ENCODE measurements at regions not wholly inside any gene's neighbourhood (a gene's known extent, or its start where the extent isn't known, plus 50 kb on each side); places are given as distances from the start of the nearest gene placed in this dataset.

GRCh38 chr1:217026531-217026930 is 303.3 kb upstream of the ESRRG start:
- peak in 4 of 5 donors; percentile 60 to 92 (median 76) for DNase-seq
- TF ChIP-seq CTCF (IDR thresholded peaks at IDR 0.05; ENCODE audit: borderline replicate concordance, extremely low read depth, insufficient read depth): no peak
- no peaks in the 10 kb centered on the region for H3K36me3 ChIP-seq (ENCODE audit: control insufficient read depth in 2 of 3, insufficient read depth in 3 of 3, low read length in 3 of 3)
- no peak overlapping the region for H3K9ac ChIP-seq (ENCODE audit: low read length in 3 of 3)
- H3K4me1 ChIP-seq (ENCODE audit: control insufficient read depth in 2 of 3, insufficient read depth in 2 of 3, low read depth in 1 of 3, low read length in 3 of 3): peaks cover 9 to 45% (median 20%) of the 10 kb centered on the region in 3 donors
- no peak overlapping the region for H3K4me3 ChIP-seq (ENCODE audit: low read length in 3 of 3)
- peak overlapping the region; percentile 61 to 67 for H3K27ac ChIP-seq (ENCODE audit: low read depth in 2 of 2, low read length in 2 of 2)
- no peaks in the 10 kb centered on the region for H3K9me3 ChIP-seq (ENCODE audit: control insufficient read depth in 2 of 3, insufficient read depth in 1 of 3, low read length in 3 of 3)
- peak; percentile 58 for FAIRE-seq
- H3K27me3 ChIP-seq (ENCODE audit: control insufficient read depth, insufficient read depth, low read length): no peaks in the 10 kb centered on the region
- intact Hi-C loops (cut with DNase I): no loop called here

GRCh38 chr1:217025381-217025780 is 302.2 kb upstream of the ESRRG start:
- FAIRE-seq (no peak), DNase-seq (no peak)
- Histone ChIP-seq H3K36me3 (ENCODE audit: control insufficient read depth in 2 of 3, insufficient read depth in 3 of 3, low read length in 3 of 3) (peaks cover 0 to 3% (median 0%) of the 10 kb centered on the region in 3 donors), H3K27ac (ENCODE audit: low read depth in 2 of 2, low read length in 2 of 2) (peak overlapping the region; percentile 61 to 67), H3K9ac (ENCODE audit: low read length in 3 of 3) (no peak overlapping the region), H3K9me3 (ENCODE audit: control insufficient read depth in 2 of 3, insufficient read depth in 1 of 3, low read length in 3 of 3) (no peaks in the 10 kb centered on the region), H3K4me3 (ENCODE audit: low read length in 3 of 3) (no peak overlapping the region), H3K4me1 (ENCODE audit: control insufficient read depth in 2 of 3, insufficient read depth in 2 of 3, low read depth in 1 of 3, low read length in 3 of 3) (peaks cover 7 to 40% (median 18%) of the 10 kb centered on the region in 3 donors), H3K27me3 (ENCODE audit: control insufficient read depth, insufficient read depth, low read length) (no peaks in the 10 kb centered on the region)
- intact Hi-C loops (cut with DNase I): no loop called here
- TF ChIP-seq CTCF (IDR thresholded peaks at IDR 0.05; ENCODE audit: borderline replicate concordance, extremely low read depth, insufficient read depth): no peak

- DNase-seq: no peak
- Histone ChIP-seq H3K27me3 (ENCODE audit: control insufficient read depth, insufficient read depth, low read length) (no peaks in the 10 kb centered on the region), H3K4me3 (ENCODE audit: low read length in 3 of 3) (no peak overlapping the region), H3K9ac (ENCODE audit: low read length in 3 of 3) (no peak overlapping the region), H3K27ac (ENCODE audit: low read depth in 2 of 2, low read length in 2 of 2) (no peak overlapping the region), H3K36me3 (ENCODE audit: control insufficient read depth in 2 of 3, insufficient read depth in 3 of 3, low read length in 3 of 3) (peaks cover 0 to 3% (median 0%) of the 10 kb centered on the region in 3 donors), H3K9me3 (ENCODE audit: control insufficient read depth in 2 of 3, insufficient read depth in 1 of 3, low read length in 3 of 3) (no peaks in the 10 kb centered on the region), H3K4me1 (ENCODE audit: control insufficient read depth in 2 of 3, insufficient read depth in 2 of 3, low read depth in 1 of 3, low read length in 3 of 3) (peaks cover 5 to 35% (median 14%) of the 10 kb centered on the region in 3 donors)
- intact Hi-C loops (cut with DNase I): no loop called here
- TF ChIP-seq CTCF (IDR thresholded peaks at IDR 0.05; ENCODE audit: borderline replicate concordance, extremely low read depth, insufficient read depth): no peak
- FAIRE-seq: no peak
Measured at GRCh38 chr1:217024911-217025310, 301.7 kb upstream of the ESRRG start.

GRCh38 chr1:217021956-217022355 is 298.7 kb upstream of the ESRRG start:
- DNase-seq (no peak), FAIRE-seq (no peak)
- TF ChIP-seq CTCF (IDR thresholded peaks at IDR 0.05; ENCODE audit: borderline replicate concordance, extremely low read depth, insufficient read depth): no peak
- intact Hi-C loops (cut with DNase I): no loop called here
- Histone ChIP-seq H3K4me1 (ENCODE audit: control insufficient read depth in 2 of 3, insufficient read depth in 2 of 3, low read depth in 1 of 3, low read length in 3 of 3) (peaks cover 5 to 21% (median 8%) of the 10 kb centered on the region in 3 donors), H3K27ac (ENCODE audit: low read depth in 2 of 2, low read length in 2 of 2) (no peak overlapping the region), H3K27me3 (ENCODE audit: control insufficient read depth, insufficient read depth, low read length) (no peaks in the 10 kb centered on the region), H3K36me3 (ENCODE audit: control insufficient read depth in 2 of 3, insufficient read depth in 3 of 3, low read length in 3 of 3) (peaks cover 0 to 3% (median 0%) of the 10 kb centered on the region in 3 donors), H3K9me3 (ENCODE audit: control insufficient read depth in 2 of 3, insufficient read depth in 1 of 3, low read length in 3 of 3) (no peaks in the 10 kb centered on the region), H3K4me3 (ENCODE audit: low read length in 3 of 3) (no peak overlapping the region), H3K9ac (ENCODE audit: low read length in 3 of 3) (no peak overlapping the region)

All from kidney (tissue), 13 donors.